ENCODE measurements at regions not wholly inside any gene's neighbourhood (a gene's known extent, or its start where the extent isn't known, plus 50 kb on each side); places are given as distances from the start of the nearest gene placed in this dataset.

- no peak for TF ChIP-seq CTCF (IDR thresholded peaks at IDR 0.05; ENCODE audit: low read depth, low read length)
- no peaks in the 10 kb centered on the region for H3K9me3 ChIP-seq (ENCODE audit: severe bottlenecking)
- DNase-seq, result no peak
- no peak overlapping the region for H3K4me3 ChIP-seq (ENCODE audit: low read depth, low read length)
- H3K36me3 ChIP-seq, result no peaks in the 10 kb centered on the region
- H3K27ac ChIP-seq, result no peak overlapping the region
- no peaks in the 10 kb centered on the region for H3K27me3 ChIP-seq (ENCODE audit: insufficient read depth, low read depth, severe bottlenecking)
Measured at GRCh38 chr2:195466427-195466826, 190.6 kb upstream of the SLC39A10 start.

DNA sequence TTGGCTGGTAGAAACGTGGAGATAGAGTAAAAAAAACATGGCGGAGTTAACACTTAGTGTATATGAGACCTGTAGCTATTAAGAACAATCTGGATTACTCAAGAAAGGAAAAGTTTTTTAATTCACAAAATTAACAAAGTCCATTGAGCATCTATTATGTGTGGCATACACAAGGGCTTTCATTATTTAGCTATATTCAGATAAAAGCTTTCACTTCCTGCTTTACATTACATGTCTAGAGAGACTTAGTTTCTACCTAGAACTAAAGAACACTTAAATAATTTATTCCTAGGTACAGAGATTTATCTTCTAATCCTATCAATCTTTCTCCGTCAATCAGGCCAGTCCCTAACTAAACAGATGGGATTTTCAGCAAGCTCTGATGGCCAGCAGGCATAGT lies 196.0 kb upstream of the SLC39A10 start:
- no peak for DNase-seq
- TF ChIP-seq CTCF (IDR thresholded peaks at IDR 0.05; ENCODE audit: low read depth, low read length), result no peak
- H3K27ac ChIP-seq, result no peak overlapping the region
- H3K4me3 ChIP-seq (ENCODE audit: low read depth, low read length), result no peak overlapping the region
- no peaks in the 10 kb centered on the region for H3K36me3 ChIP-seq
- H3K9me3 ChIP-seq (ENCODE audit: severe bottlenecking), result no peaks in the 10 kb centered on the region
- no peaks in the 10 kb centered on the region for H3K27me3 ChIP-seq (ENCODE audit: insufficient read depth, low read depth, severe bottlenecking)

- Histone ChIP-seq H3K9me3 (ENCODE audit: severe bottlenecking) (no peaks in the 10 kb centered on the region), H3K4me3 (ENCODE audit: low read depth, low read length) (no peak overlapping the region), H3K27ac (no peak overlapping the region), H3K36me3 (no peaks in the 10 kb centered on the region), H3K27me3 (ENCODE audit: insufficient read depth, low read depth, severe bottlenecking) (no peaks in the 10 kb centered on the region)
- TF ChIP-seq CTCF (IDR thresholded peaks at IDR 0.05; ENCODE audit: low read depth, low read length), result no peak
- DNase-seq, result no peak
Measured at GRCh38 chr2:195458936-195459335, 198.1 kb upstream of the SLC39A10 start.

- H3K9me3 ChIP-seq (ENCODE audit: severe bottlenecking), result no peaks in the 10 kb centered on the region
- TF ChIP-seq CTCF (IDR thresholded peaks at IDR 0.05; ENCODE audit: low read depth, low read length), result no peak
Measured at GRCh38 chr2:195457873-195458272, 199.2 kb upstream of the SLC39A10 start.

GRCh38 chr2:195456771-195457170 lies 200.3 kb upstream of the SLC39A10 start:
- TF ChIP-seq CTCF (IDR thresholded peaks at IDR 0.05; ENCODE audit: low read depth, low read length), result no peak
- DNase-seq, result no peak
- no peaks in the 10 kb centered on the region for H3K27me3 ChIP-seq (ENCODE audit: insufficient read depth, low read depth, severe bottlenecking)
- no peak overlapping the region for H3K4me3 ChIP-seq (ENCODE audit: low read depth, low read length)
- no peaks in the 10 kb centered on the region for H3K9me3 ChIP-seq (ENCODE audit: severe bottlenecking)
- no peaks in the 10 kb centered on the region for H3K36me3 ChIP-seq
- H3K27ac ChIP-seq, result no peak overlapping the region

More at GRCh38 chr2:195457873-195458272, 199.2 kb upstream of the SLC39A10 start:
- Histone ChIP-seq H3K4me3 (ENCODE audit: low read depth, low read length) (no peak overlapping the region), H3K27ac (no peak overlapping the region), H3K36me3 (no peaks in the 10 kb centered on the region), H3K27me3 (ENCODE audit: insufficient read depth, low read depth, severe bottlenecking) (no peaks in the 10 kb centered on the region)
- DNase-seq, result no peak

GRCh38 chr2:195451160-195451559 lies 205.9 kb upstream of the SLC39A10 start:
- Histone ChIP-seq H3K36me3 (no peaks in the 10 kb centered on the region), H3K9me3 (ENCODE audit: severe bottlenecking) (no peaks in the 10 kb centered on the region), H3K4me3 (ENCODE audit: low read depth, low read length) (no peak overlapping the region), H3K27me3 (ENCODE audit: insufficient read depth, low read depth, severe bottlenecking) (no peaks in the 10 kb centered on the region), H3K27ac (no peak overlapping the region)
- no peak for TF ChIP-seq CTCF (IDR thresholded peaks at IDR 0.05; ENCODE audit: low read depth, low read length)
- no peak for DNase-seq

All from WERI-Rb-1 (cell line).